CD4-positive, alpha-beta T cell treated with Interleukin-2 at 100 ng/mL for 4 hours (primary cell): ENCODE measurements at regions not wholly inside any gene's neighbourhood (a gene's known extent, or its start where the extent isn't known, plus 50 kb on each side); places are given as distances from the start of the nearest gene placed in this dataset.
"Not testable (repeated sequence)": the region's sequence is repeated elsewhere in the genome, so short reads cannot be mapped to it uniquely, and the experiment has no call there.

ENCODE experiments used
- DNase-seq: peaks from one replicate; pipeline ENCODE4 v3.0.0-alpha.2; 2020; ENCODE audit warnings: low spot score

DNA sequence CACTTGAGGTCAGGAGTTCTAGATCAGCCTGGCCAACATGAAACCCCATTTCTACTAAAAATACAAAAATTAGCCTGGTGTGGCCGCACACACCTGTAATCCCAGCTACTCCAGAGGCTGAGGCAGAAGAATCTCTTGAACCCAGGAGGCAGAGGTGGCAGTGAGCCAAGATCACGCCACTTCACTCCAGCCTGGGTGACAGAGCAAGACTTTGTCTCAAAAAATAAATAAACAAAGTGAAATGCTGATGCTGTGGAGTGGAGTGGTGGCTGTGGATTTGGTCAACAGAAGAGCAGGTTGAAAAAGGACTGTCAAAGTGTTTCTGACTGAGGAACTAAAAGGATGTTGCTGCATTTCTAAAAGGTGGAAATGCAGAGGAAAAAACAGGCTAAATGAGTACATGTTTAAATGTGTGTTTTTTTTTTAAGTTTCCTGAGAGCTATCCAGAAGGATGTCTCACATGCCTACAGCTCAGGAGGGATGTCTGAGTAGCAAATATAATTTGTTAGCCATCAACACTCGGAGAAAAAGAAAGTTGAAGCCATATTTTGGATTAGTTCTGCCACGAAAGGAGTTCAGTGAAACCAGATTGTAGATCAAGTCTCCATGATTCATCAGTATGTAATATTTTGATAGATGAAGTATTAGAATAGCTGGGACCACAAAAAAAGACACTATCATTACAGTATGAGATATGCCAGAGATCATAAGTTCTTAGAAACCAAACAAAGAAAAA is 621.1 kb upstream of the ADGRB3 start:
- DNase-seq: no peak

DNA sequence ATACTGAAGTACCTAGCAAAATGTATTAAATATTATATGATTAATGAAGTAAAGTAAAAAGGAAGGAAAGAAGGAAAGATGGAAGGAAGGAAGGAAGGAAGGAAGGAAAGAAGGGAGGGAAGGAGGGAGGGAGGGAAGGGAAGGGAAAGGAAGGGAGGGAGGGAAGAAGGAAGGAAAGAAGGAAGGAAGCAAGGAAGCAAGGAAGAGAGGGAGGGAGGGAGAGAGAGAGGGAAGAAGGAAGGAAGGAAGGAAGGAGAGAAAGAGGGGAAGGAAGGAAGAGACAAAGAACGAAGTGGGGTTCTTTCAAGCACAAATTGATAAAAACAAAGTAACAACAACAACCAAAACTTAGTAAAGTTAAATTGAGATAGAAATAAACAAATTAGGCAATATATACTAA is 622.3 kb upstream of the ADGRB3 start:
- DNase-seq: no peak

DNA sequence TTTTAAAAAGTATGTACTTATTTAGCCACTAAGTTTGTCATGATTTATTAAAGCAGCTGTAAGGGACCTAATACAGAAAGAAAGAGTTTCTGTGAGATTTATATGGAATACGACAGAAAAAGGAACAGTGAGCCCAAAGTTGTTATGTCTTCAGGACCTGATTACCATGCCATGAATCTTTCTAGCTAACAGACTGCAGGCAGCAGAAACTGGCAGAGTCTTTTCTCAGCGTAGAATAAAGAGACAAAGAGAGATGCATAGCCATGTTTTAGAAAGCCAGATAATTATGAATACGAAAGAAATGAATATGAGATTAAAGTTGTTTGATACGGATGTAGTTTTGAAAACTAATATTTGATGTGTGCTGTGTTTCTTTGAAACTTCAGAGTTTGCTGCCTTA is 624.1 kb upstream of the ADGRB3 start:
- no peak for DNase-seq

DNA sequence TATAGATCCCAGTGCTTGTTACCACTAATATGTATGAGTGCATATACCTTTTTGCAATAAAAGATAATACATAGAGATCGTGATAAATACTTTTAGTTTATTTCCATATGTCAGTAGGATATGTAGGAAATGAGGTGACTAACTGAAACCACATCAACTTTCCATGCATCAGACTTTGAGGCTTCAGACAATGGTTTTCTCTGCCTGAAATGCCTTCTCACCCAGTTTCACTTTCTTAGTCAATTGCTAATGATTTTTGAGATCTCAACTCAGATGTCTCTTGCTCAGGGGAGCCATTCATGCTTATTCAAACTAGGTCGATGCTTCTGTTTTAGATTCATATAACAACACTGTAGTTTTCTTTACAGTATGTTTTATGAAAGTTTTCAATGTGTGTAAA is 626.6 kb upstream of the ADGRB3 start:
- no peak for DNase-seq

DNA sequence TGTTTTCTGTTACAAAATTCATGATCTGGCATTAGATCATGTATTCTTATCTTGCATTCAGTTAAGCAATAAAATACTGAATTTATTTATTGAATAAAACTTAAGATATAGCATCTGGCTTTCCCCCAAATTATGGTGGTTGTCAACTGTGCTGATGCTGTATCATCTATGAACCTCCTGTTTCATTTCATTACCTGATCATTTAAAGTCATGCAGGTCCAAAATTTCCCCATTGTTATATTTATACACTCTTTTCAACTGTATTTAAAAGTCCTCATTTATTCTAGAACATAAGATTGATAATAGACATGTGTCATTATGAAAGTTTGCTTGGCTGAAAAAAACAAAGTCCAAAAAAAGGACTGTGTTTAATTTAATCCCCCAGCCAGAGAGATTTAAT is 627.4 kb upstream of the ADGRB3 start:
- no peak for DNase-seq

DNA sequence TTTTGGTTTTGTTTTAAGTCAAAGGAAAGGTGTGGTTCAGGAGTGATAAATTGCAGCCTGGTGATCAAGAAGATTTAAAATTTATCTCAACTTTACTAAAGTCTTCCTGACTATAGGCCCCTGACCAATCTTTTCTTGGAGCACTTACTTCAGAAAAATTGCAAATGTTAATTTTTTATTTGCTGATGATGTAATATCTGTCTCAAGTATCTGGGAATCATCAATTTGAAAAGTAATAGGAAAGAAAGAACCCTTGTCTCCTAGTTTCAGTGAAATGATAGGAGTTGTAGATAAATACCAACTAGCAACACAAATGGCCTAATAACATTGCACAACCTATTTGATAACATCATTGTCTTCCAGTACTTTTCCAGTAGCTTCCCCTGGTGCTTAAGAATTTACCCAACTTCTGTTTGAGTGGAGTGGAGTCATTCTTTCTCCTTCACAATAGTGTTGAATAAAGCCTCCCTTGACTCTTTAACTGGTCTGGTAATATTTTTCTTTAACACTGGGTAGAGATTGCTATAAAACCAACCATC is 648.3 kb upstream of the ADGRB3 start:
- DNase-seq: no peak

DNA sequence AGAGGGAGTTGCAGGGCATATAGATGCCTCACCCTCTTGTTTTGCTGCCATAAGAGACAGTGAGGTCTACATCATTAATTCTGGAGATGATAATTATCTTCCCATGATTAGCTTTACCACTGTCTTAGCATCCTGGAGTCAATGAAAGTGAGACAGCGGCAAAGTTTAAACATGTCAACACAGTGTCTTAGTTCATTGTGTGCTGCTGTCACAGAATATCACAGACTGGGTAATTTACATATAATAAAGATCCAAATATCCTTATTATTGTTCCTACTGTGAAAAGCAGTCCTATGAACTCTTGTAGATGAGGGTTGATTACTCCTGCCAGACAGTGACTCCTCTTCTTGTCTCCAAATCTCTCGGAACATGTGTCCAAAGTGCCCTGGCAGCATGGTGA is 658.6 kb upstream of the ADGRB3 start:
- no peak for DNase-seq

DNA sequence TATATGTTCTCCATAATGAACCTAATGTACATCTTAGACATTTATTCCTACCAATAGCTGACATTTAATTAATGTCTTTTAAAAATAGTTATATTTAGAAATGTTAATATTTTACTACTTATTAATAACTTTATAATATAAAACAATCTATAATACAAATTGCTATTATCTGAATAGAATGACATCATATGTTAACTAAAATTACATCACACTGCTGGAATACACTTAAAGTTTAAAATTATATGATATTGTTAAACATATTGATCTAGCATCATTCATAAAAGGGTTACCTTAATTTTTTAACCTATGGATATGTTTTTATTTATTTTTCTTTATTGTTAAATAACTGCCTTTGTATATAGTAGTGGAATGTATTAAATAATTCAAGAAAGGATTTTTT is 660.2 kb upstream of the ADGRB3 start:
- DNase-seq: no peak

DNA sequence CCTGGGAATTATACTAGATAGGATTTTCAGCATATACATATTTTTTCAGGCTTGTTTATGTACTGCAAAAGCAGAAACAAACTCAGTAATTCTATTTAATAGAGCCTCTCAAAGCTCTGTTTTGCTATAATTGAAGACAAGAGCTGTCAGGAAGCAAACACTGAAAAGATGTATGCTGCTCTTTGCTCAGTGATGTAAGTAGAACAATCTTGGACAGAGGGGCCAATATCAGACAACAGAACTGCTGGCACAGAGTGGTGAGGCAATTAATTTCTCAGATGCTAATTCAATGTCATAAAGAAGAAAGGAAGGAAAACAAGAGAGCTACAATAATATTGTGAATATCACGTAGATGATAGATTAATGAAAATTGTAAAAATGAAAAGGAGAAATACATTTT is 663.3 kb upstream of the ADGRB3 start:
- DNase-seq: no peak

DNA sequence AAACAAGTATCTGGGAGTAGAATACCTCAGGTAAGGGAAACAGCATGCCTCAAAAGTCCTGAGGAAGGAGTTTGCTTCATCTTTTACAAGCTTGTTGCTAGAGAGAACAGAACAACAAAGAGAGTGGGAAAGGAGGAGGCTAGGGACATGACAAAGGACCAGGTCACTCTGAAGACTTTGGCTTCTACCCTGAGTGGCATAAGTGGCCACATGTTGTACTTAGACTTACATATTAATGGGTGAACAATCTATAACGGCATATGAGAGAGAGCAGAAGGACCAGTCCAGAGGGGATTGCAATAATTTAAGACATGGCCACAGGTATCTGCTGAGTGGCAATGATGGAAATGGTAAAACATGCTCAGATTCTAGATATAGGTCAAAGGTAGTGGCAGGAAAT is 668.3 kb upstream of the ADGRB3 start:
- DNase-seq: no peak

DNA sequence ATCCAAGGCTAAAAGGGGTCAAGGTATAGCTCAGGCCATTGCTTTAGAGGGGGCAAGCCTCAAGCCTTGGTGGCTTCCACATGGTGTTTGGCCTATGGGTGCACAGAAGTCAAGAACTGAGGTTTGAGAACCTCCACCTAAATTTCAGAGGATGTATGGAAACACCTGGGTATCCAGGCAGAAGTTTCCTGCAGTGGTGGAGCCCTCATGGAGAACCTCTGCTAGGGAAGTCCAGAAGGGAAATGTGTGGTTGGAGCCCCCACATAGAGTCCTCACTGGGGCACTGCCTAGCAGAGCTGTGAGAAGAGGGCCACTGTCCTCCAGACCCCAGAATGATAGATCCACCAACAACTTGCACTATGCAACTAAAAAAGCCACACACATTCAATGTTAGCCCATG is 678.7 kb upstream of the ADGRB3 start:
- no peak for DNase-seq

DNA sequence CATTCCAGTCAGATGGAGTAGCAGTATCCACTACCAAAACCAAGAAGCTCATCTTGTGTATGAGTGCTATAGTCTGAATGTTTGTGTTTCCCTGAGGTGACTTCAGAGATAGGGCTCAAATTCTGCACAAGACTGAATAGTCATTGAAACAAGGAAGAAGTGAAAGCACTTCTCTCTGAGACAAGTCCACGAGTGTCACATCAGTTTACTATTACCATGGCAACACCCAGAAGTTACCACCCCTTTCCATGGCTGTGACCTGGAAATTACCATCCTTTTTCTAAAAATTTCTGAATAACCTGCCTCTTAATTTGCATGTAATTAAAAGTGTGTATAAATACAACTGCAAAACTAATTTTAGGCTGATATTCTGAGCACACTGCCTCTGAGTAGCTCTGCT is 682.1 kb upstream of the ADGRB3 start:
- DNase-seq: no peak

DNA sequence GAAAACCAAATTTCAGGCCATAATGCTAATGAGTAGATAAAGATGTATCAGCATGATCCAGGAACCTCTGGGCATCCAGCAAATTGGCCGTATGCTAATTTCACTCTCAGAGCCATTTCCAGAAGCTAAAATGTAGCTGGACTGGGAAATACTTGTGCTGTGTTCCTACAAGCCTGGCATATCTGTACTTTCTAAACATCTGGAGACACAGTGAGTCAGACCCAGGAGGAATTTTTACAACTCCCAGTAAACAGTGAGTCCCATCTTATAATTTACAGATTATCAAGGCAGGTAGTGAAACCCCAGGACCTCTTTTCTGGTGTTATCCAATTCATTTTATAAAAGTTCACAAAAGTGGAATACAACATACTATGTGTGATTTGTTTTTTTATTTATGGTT is 683.0 kb upstream of the ADGRB3 start:
- DNase-seq: no peak

DNA sequence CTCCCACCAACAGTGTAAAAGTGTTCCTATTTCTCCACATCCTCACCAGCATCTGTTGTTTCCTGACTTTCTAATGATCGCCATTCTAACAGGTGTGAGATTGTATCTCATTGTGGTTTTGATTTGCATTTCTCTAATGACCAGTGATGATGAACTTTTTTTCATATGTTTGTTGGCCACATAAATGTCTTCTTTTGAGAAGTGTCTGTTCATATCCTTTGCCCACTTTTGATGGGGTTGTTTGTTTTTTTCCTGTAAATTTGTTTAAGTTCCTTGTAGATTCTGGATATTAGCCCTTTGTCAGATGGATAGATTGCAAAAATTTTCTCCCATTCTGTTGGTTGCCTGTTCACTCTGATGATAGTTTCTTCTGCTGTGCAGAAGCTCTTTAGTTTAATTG is 687.3 kb upstream of the ADGRB3 start:
- DNase-seq: not testable (repeated sequence)

DNA sequence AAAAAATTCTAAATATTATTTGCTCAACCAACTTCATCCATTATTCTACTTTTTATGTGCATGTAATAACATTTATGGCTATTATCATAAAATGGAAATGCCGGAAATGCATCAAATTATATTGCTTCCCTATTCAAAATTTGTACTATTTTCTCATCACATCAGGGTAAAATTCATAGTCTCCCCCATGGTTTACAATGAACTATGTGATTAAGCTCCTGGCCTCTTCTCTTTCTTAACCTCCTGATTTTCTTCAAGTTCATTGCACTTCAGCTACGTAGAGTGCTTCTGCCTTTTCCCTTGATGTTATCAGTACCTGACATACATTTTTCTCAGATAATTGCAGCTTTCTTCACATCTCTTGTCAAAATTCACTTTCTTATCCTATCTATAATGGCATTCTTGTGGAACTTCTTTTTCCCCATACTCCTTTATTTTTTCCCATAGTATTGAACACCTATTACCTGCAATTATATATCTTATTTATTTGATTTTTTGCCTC is 699.1 kb upstream of the ADGRB3 start:
- DNase-seq: no peak

DNA sequence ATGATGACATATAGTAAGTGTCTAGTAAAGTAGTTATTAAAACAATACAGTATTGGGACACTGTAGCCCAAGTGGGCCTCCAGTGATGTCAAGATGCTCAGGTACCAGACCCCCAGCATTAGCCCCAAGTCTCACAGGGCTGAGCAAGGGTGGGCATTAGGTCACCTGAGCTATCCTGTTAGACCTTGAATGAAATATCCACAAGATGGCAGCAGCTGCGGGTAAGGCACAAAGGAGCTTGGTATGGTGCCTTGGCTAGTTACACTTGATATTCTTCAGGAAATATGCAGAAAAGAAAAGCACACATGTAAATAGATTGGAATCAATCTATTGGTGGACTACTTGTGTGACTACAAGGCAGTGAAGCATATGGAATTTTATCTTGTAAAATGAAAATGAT is 701.8 kb upstream of the ADGRB3 start:
- DNase-seq: no peak

DNA sequence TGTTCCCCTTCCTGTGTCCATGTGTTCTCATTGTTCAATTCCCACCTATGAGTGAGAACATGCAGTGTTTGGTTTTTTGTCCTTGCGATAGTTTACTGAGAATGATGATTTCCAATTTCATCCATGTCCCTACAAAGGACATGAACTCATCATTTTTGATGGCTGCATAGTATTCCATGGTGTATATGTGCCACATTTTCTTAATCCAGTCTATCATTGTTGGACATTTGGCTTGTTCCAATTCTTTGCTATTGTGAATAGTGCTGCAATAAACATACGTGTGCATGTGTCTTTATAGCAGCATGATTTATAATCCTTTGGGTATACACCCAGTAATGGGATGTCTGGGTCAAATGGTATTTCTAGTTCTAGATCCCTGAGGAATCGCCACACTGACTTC is 712.5 kb upstream of the ADGRB3 start:
- DNase-seq: not testable (repeated sequence)

DNA sequence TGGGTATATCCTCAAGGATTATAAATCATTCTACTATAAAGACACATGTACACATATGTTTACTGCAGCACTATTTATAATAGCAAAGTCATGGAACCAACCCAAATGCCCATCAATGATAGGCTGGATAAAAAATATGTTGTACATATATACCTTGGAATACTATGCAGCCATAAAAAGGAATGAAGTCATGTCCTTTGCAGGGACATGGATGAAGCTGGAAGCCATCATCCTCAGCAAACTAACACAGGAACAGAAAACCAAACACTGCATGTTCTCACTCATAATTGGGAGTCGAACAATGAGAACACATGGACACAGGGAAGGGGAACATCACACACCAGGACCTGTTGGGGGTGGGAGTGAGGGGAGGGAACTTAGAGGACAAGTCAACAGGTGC is 715.0 kb upstream of the ADGRB3 start:
- DNase-seq: not testable (repeated sequence)

DNA sequence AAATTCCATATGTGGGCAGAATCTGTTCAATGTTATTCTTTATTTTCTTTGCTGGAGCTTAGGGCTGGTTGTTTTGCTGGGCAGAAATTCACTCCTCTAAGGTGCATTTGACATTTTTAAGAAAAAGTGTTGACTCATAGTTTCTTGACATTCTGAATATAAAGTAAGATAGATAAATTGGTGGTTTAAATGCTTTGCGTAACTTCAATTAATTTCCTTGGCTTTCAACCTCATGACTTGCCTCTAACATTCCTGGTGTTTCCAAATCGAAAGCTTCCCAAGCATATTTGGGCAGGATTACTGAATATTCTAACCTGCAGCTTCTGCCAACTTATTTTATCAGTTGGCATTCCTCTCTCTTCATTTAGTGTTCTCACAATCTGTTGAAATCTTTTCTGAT is 718.7 kb upstream of the ADGRB3 start:
- no peak for DNase-seq

DNA sequence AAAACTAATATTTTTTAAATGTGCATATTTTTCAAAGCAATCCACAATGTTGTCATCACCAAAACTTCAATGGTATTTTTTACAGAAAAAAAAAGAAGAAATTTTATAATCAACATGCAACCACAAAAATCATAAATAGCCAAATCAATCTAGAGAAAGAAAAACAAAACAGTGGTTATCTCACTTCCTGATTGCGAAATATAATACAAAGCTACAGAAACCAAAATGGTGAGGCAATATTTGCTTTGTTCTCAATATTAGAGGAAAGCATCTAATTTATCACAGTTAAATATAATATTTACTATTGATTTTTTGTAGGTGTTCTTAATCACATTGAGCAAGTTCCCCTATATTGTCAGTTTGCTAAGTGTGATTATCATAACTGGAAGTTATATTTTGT is 720.7 kb upstream of the ADGRB3 start:
- no peak for DNase-seq

DNA sequence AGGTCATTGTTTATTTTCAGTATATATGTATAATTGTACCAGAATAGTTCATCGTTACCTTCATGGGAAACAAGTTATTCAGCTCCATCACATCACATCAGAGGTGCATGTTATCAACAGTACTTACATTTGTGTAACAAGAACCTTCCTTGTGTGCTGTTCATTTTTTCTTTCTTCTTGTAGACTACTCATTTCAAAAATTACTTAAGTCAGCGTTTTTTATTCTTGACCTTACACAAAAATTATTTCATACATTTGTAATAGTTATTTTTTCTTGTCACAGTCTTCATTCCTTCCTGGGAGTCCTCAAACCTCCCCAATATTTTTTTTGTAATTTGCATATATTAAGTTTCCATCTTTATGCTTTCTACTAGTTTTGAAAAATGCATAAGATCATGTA is 725.7 kb upstream of the ADGRB3 start:
- no peak for DNase-seq

DNA sequence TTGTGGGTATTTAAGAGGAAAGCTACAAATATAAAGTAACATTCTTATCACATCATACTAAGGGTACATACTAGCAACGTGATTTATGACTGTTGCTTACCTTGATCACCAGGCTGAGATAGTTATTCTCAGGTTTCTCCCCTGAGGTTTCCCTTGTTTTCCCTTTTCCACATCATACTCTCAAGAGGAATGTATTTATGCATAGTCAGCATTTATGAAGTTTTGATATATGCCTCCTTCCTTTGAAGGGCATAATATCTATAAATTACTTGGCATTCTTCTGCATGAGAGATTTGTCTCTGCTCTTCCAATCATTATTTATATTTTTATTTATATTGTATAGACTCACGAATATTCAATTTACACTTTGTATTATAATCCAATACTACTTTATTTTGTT is 726.7 kb upstream of the ADGRB3 start:
- DNase-seq: no peak

DNA sequence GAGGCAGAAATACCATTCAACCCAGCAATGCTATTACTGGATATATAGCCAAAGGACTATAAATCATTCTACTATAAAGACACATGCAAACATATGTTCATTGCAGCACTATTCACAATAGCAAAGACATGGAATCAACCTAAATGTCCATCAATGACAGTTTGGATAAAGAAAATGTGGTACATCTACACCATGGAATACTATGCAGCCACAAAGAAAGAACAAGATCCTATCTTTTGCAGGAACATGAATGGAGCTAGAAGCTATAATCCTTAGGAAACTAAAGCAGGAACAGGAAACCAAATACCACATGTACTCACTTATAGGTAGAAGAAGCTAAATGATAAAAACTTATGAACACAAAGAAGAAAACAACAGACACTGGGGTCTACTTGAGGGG is 730.3 kb upstream of the ADGRB3 start:
- DNase-seq: not testable (repeated sequence)

DNA sequence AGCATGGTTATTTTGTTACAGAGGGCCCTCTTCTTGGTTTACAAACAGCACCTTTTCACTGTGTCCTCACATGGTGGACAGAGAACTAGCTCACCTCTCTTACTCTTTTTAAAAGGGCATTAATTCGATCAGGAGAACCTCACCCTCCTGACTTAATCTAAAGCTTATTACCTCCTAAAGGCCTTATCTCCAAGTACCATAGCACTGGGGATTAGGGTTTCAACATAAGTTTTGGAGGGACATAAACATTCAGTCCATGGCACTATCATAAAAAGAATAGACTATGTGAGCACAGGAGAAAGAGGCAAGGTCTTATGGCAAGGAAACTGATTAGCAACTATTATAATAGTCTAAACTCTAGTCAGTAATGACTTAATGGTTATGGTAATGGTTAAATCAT is 736.2 kb upstream of the ADGRB3 start:
- no peak for DNase-seq
